Brain microvascular endothelial cell (primary cell): ENCODE measurements at regions not wholly inside any gene's neighbourhood (a gene's known extent, or its start where the extent isn't known, plus 50 kb on each side); places are given as distances from the start of the nearest gene placed in this dataset.

Experiments
- DNase-seq: peaks from one replicate; pipeline ENCODE4 v3.0.0-alpha.2; 2020
- H3K27ac ChIP-seq: fragments of 250-450 bp; sonication (Bioruptor Pico); 2 replicates; pipeline ENCODE4 v1.5.1; 2020; ENCODE audit warnings: mild to moderate bottlenecking, moderate library complexity
- H3K27me3 ChIP-seq: fragments of 250-450 bp; sonication (Bioruptor Pico); replicated peaks from 2 replicates; pipeline ENCODE4 v1.5.1; 2020; ENCODE audit warnings: mild to moderate bottlenecking
- H3K36me3 ChIP-seq: fragments of 250-450 bp; sonication (Bioruptor Pico); replicated peaks from 2 replicates; pipeline ENCODE4 v1.5.1; 2020; ENCODE audit warnings: mild to moderate bottlenecking
- H3K4me3 ChIP-seq: 2 replicates; pipeline ENCODE4 v1.5.1; 2011; ENCODE audit warnings: low read depth, mild to moderate bottlenecking, control low read depth, low read length, moderate library complexity
- in situ Hi-C: cut with HindIII; loops from 2 replicates; pipeline ENCODE4 v1.10.0; 2017; ENCODE audit warnings: low sequenced_read_pairs, low pct_ligation_motif_present
- TF ChIP-seq, protein P1 (sequence below): IDR thresholded peaks from 2 replicates; pipeline ENCODE4 v1.5.1; 2011; ENCODE audit warnings: low read depth, mild to moderate bottlenecking, moderate library complexity, low read length, control low read depth, inconsistent platforms; ENCODE audit errors: missing control alignments

- TF ChIP-seq, protein P1, sequence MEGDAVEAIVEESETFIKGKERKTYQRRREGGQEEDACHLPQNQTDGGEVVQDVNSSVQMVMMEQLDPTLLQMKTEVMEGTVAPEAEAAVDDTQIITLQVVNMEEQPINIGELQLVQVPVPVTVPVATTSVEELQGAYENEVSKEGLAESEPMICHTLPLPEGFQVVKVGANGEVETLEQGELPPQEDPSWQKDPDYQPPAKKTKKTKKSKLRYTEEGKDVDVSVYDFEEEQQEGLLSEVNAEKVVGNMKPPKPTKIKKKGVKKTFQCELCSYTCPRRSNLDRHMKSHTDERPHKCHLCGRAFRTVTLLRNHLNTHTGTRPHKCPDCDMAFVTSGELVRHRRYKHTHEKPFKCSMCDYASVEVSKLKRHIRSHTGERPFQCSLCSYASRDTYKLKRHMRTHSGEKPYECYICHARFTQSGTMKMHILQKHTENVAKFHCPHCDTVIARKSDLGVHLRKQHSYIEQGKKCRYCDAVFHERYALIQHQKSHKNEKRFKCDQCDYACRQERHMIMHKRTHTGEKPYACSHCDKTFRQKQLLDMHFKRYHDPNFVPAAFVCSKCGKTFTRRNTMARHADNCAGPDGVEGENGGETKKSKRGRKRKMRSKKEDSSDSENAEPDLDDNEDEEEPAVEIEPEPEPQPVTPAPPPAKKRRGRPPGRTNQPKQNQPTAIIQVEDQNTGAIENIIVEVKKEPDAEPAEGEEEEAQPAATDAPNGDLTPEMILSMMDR: no peak
- Histone ChIP-seq H3K27me3 (no peaks in the 10 kb centered on the region), H3K27ac (no peak overlapping the region), H3K36me3 (no peaks in the 10 kb centered on the region), H3K4me3 (no peak overlapping the region)
- DNase-seq: no peak
- in situ Hi-C loops: no loop called here
Observed at GRCh38 chr20:58141971-58142842, 86.2 kb downstream of the ANKRD60 start.

GRCh38 chr20:58141496-58141895 is 87.0 kb downstream of the ANKRD60 start:
- no peak overlapping the region for H3K27ac ChIP-seq
- no peak for DNase-seq
- no peaks in the 10 kb centered on the region for H3K36me3 ChIP-seq
- H3K27me3 ChIP-seq: no peaks in the 10 kb centered on the region
- in situ Hi-C loops: no loop called here
- TF ChIP-seq, protein P1: no peak
- H3K4me3 ChIP-seq: no peak overlapping the region

DNA sequence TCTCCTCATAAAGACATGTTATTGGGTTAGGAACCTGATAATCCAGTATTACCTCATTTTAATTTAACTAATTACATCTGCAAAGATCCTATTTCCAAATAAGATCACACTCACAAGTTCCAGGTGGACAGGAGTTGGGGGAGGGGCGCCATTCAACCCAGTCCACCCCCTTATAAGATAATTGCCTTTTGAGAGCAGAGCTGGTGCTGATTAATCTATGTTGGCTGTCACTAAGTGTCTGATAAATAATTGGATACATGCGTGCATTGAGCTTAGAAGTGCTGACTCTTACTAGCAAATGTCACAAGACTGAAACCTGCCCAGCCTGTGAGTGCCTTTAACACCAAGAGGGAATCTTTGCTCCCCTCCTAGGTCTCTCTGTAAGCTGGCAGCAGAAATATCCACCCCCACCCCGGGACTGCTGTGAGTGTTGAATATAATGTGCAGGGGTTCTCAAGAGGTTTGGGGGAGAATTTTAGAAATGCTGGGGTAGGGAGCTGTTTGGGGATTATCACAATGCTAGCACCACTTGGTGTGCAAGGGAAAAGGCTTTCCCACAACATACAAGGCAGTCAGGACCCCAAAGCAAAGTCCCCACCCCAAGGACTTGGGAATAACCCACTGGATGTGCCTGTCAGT is 87.5 kb downstream of the ANKRD60 start:
- in situ Hi-C loops: no loop called here
- Histone ChIP-seq H3K4me3 (no peak overlapping the region), H3K27ac (no peak overlapping the region), H3K27me3 (no peaks in the 10 kb centered on the region), H3K36me3 (no peaks in the 10 kb centered on the region)
- DNase-seq: no peak
- TF ChIP-seq, protein P1: no peak

DNA sequence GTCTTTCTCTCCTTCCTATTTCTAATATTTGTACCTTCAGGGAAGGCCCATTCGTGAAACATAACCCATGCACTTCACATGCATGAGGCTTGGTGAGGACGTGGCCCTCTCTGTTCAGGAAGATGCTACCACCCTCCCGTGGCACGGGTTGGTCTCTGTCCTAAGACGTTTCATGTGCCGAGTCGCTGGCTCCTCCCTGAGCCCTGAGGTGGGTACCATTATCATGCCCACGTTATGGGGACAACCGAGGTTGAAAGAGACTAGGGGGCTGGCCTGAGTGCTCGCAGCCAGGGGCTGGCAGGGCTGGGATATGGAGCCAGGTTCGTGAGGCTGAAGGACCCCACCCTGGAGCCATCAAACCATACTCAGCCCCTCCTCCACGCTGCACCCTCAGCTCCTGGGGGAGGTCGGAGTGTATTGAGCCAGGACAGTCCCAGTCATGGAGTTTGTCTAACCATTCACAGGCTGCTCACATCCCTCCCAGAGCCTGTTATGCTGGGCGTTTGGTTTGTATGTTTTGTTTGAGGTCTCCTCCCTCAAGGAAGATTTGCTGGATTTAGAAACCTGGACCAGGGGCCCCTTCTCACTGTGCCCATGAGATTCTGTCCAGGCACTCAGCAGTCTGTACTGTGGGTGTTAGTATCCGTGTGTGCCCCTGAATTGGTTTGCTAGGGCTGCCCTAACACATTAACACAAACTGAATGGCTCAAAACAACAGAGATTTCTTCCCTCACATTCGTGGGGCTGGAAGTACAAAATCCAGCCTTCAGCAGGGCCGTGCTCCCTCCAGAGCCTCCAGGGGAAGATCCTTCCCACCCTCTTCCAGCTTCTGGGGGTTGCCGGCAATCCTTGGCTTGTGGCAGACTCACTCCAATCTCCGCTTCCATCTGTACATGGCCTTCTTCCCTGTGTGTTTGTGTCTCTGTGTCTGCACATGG is 88.3 kb downstream of the ANKRD60 start:
- in situ Hi-C loops: no loop called here
- no peaks in the 10 kb centered on the region for H3K27me3 ChIP-seq

DNA sequence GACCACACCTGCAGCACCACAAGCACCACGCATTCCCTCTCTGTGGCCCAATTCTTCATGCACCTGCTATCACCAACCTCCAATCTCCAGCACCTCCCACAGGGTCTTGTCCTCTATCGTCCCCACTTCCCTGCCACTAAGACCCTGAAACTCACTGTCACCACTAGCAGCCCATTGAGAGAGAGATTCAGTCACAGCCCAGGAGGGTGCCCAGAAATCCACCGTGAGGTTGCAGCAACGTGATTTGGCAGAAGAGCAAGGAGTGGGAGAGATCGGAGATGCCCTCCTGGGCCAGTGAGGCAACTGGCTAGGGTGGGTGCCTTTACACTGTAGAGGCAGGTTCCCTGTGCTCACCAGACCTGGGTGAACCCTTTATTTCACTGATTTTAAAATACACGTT is 90.1 kb downstream of the ANKRD60 start:
- Histone ChIP-seq H3K36me3 (no peaks in the 10 kb centered on the region), H3K27ac (no peak overlapping the region), H3K4me3 (no peak overlapping the region), H3K27me3 (no peaks in the 10 kb centered on the region)
- no peak for DNase-seq
- in situ Hi-C loops: no loop called here
- TF ChIP-seq, protein P1: no peak

More for the DNA sequence above, 88.3 kb downstream of the ANKRD60 start:
- no peak for DNase-seq
- no peak overlapping the region for H3K27ac ChIP-seq
- TF ChIP-seq, protein P1: no peak
- no peak overlapping the region for H3K4me3 ChIP-seq
- no peaks in the 10 kb centered on the region for H3K36me3 ChIP-seq
